GM12878 (cell line): ENCODE measurements at regions not wholly inside any gene's neighbourhood (a gene's known extent, or its start where the extent isn't known, plus 50 kb on each side); places are given as distances from the start of the nearest gene placed in this dataset.

ENCODE experiments used
- ATAC-seq: fragments of 200-7000 bp; cut with Tn5 transposase; 3 replicates; pipeline ENCODE4 v1.9.1; 2020; ENCODE audit warnings: mild to moderate bottlenecking, moderate library complexity
- BruUV-seq: library from RNA; stranded (reverse); fragments of 400-500 nt; replicated peaks from 2 replicates; lab custom pipeline; 2021; lab: Mats Ljungman, UMichigan
- CTCF ChIA-PET: fragments of 300-600 bp; sonication (Branson Sonifier 250); formaldehyde crosslinking; extraction: SDS; loops from one replicate; lab custom pipeline; 2021; ENCODE audit warnings: inconsistent platforms; lab: Yijun Ruan, JAX
- POLR2A ChIA-PET: fragments of 350-600 bp; formaldehyde crosslinking; extraction: SDS; loops from one replicate; lab custom pipeline; 2021; ENCODE audit warnings: inconsistent platforms; lab: Charles Lee
- RAD21 ChIA-PET: fragments of 300-600 bp; sonication (Branson Sonifier 250); formaldehyde crosslinking; loops from one replicate; lab custom pipeline; 2023; ENCODE audit warnings: antibody characterized with exemption; ENCODE audit not compliant: unreplicated experiment; lab: Charles Lee
- SMC1A ChIA-PET: fragments of 300-600 bp; sonication (Branson Sonifier 250); formaldehyde crosslinking; loops from one replicate; lab custom pipeline; 2023; ENCODE audit not compliant: unreplicated experiment, uncharacterized antibody; lab: Charles Lee
- DNase-seq: peaks from one replicate; pipeline ENCODE4 v3.0.0-alpha.2; 2011; ENCODE audit warnings: low read depth, low spot score
- FAIRE-seq: peaks from 3 replicates; lab custom pipeline; 2011; peaks lifted over from hg19 to GRCh38; lab: Jason Lieb, UNC
- H2AFZ ChIP-seq: 2 replicates; pipeline ENCODE4 v1.6.0; 2011; ENCODE audit warnings: low read depth, low read length, control low read depth; ENCODE audit not compliant: control insufficient read depth
- H3K27ac ChIP-seq: 2 replicates; pipeline ENCODE4 v1.5.1; 2011; ENCODE audit warnings: control low read depth; ENCODE audit not compliant: control insufficient read depth, insufficient read depth
- H3K27me3 ChIP-seq, 2 experiments: replicated peaks in 1 of 2; 2 replicates each; pipeline versions ENCODE4 v1.6.0 to v1.6.1; 2011; ENCODE audit warnings: low read length in 1 of 2; ENCODE audit not compliant: control insufficient read depth in 2 of 2, insufficient read depth in 2 of 2
- H3K36me3 ChIP-seq, 2 experiments: 2 replicates each; pipeline ENCODE4 v1.5.1; 2011; ENCODE audit warnings: low read length in 1 of 2; ENCODE audit not compliant: control insufficient read depth in 2 of 2, insufficient read depth in 2 of 2
- H3K4me1 ChIP-seq: 2 replicates; pipeline ENCODE4 v1.6.1; 2011; ENCODE audit warnings: mild to moderate bottlenecking, low read length, moderate library complexity, mixed read lengths; ENCODE audit not compliant: control insufficient read depth, insufficient read depth
- H3K4me2 ChIP-seq: 2 replicates; pipeline ENCODE4 v1.6.0; 2011; ENCODE audit warnings: control low read depth; ENCODE audit not compliant: control insufficient read depth, insufficient read depth
- H3K4me3 ChIP-seq: fragments of 200-600 bp; sonication (generic); 2 replicates; pipeline ENCODE4 v1.5.1; 2016
- H3K79me2 ChIP-seq: 2 replicates; pipeline ENCODE4 v1.6.0; 2011; ENCODE audit warnings: low read length; ENCODE audit not compliant: control insufficient read depth, insufficient read depth
- H3K9ac ChIP-seq: 2 replicates; pipeline ENCODE4 v1.8.0; 2011; ENCODE audit warnings: low read length, control low read depth, mixed read lengths; ENCODE audit not compliant: control insufficient read depth, insufficient read depth
- H3K9me3 ChIP-seq: replicated peaks from 3 replicates; pipeline ENCODE4 v1.5.1; 2011; ENCODE audit warnings: mild to moderate bottlenecking, low read length; ENCODE audit not compliant: control insufficient read depth, insufficient read depth
- H4K20me1 ChIP-seq: 2 replicates; pipeline ENCODE4 v1.6.0; 2011; ENCODE audit not compliant: control insufficient read depth, insufficient read depth
- BACH1 ChIP-seq: fragments of 450-650 bp; IDR thresholded peaks from 2 replicates; pipeline ENCODE4 v1.6.1; 2017; ENCODE audit warnings: mild to moderate bottlenecking, borderline replicate concordance
- CHD1 ChIP-seq: IDR thresholded peaks from 2 replicates; pipeline ENCODE4 v1.6.1; 2012; ENCODE audit warnings: low read depth, low read length, improper control_type of control experiment
- CREB1 ChIP-seq: IDR thresholded peaks from 2 replicates; pipeline ENCODE4 v1.6.1; 2012; ENCODE audit warnings: low read depth, mild to moderate bottlenecking, inconsistent platforms
- RUNX3 ChIP-seq: IDR thresholded peaks from 2 replicates; pipeline ENCODE4 v1.6.1; 2012; ENCODE audit warnings: low read length, inconsistent platforms
- in situ Hi-C: fragments of 300-500 bp; cut with MboI; formaldehyde crosslinking; loops from 9 replicates; pipeline ENCODE4 v1.14.3; 2018; ENCODE audit warnings: mixed read lengths
- intact Hi-C: fragments of 100-400 bp; cut with micrococcal nuclease; formaldehyde crosslinking; loops from one replicate; pipeline ENCODE4 v1.14.2; 2022; ENCODE audit not compliant: unreplicated experiment
- TF ChIP-seq, protein P1 (sequence below): fragments of 450-650 bp; IDR thresholded peaks from 2 replicates; pipeline ENCODE4 v1.6.1; 2017; ENCODE audit warnings: mild to moderate bottlenecking, low read depth, inconsistent platforms; ENCODE audit not compliant: poor library complexity, severe bottlenecking

DNA sequence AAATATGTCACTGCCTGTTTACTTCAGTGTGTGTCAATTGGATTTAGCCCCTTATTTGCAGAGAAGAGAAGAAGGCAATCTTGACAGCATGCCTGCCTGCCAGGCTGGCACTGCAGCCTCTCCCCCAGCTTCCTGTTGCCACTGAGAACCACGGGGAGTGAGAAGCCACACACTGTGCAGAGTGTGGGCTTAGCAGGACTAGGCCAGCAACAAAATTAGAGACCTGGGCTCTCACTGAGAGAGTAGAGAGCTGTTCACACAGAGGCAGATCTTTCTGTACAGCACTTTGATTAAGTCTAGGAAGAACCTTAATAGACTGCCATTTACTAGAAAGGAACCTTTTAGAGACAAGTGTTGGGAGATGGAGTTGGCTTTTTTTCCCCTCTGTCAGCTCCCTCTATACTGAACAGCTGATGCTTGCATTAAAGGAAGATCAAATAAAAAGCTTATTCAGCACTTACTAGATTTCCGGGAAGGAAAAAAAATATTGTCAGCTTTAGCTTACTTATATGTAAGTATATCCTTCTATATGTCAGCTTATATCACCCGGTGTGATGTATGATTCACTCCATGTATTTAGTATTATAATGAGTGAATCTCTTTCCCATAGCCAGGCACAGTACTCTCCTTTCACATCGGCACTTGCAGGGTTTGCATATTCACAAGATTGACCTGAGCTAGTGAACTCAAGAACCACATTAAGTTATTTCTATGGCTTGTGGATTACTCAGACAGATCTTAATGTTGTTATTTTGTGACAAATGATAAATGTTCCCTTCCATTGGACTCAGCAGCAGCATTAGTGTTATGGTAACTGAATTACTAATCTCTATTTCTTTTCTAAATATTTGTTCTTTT lies 851.0 kb upstream of the EPHA7 start (continued):
- TF ChIP-seq, protein P1, sequence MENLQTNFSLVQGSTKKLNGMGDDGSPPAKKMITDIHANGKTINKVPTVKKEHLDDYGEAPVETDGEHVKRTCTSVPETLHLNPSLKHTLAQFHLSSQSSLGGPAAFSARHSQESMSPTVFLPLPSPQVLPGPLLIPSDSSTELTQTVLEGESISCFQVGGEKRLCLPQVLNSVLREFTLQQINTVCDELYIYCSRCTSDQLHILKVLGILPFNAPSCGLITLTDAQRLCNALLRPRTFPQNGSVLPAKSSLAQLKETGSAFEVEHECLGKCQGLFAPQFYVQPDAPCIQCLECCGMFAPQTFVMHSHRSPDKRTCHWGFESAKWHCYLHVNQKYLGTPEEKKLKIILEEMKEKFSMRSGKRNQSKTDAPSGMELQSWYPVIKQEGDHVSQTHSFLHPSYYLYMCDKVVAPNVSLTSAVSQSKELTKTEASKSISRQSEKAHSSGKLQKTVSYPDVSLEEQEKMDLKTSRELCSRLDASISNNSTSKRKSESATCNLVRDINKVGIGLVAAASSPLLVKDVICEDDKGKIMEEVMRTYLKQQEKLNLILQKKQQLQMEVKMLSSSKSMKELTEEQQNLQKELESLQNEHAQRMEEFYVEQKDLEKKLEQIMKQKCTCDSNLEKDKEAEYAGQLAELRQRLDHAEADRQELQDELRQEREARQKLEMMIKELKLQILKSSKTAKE, result no peak
- no peak for TF ChIP-seq BACH1
- TF ChIP-seq CREB1, result no peak

DNA sequence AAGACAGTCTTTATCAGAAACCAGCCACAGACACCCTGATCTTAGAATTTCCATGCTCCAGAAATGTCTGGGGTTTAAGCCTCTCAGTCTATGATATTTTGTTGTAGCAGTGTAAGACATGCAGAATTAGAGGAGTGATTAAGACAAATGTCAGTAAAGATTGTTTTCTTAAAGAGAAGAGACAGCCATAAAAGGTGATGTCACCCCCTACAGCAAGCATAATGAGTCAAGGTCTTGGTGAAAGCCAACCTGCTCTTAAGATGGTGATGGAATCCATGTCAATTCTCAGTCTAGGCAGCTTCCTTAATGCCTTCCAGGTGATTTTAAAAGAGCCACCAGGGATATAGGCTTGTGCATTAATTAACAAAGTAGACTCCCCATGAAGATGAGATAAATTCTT lies 849.9 kb upstream of the EPHA7 start:
- no peak overlapping the region for H2AFZ ChIP-seq
- BruUV-seq, result no TSS peak
- intact Hi-C loops (no loop called here), in situ Hi-C loops (no loop called here)
- no peaks in the 10 kb centered on the region for H3K27me3 ChIP-seq
- ChIA-PET SMC1A (no interaction called here), RAD21 (no interaction called here), POLR2A (no interaction called here), CTCF (no interaction called here)
- no peak for DNase-seq
- H3K9me3 ChIP-seq, result no peaks in the 10 kb centered on the region
- H3K4me2 ChIP-seq, result no peak overlapping the region
- no peak for FAIRE-seq
- no peaks in the 10 kb centered on the region for H4K20me1 ChIP-seq
- H3K4me1 ChIP-seq, result no peaks in the 10 kb centered on the region
- no peak overlapping the region for H3K27ac ChIP-seq
- TF ChIP-seq CHD1, result no peak
- TF ChIP-seq BACH1, result no peak
- no peak for TF ChIP-seq RUNX3
- TF ChIP-seq, all 136 proteins: peak for 0
- H3K79me2 ChIP-seq, result no peaks in the 10 kb centered on the region
- no peak overlapping the region for H3K9ac ChIP-seq
- no peaks in the 10 kb centered on the region for H3K36me3 ChIP-seq
- ATAC-seq, result no peak
- H3K4me3 ChIP-seq, result no peak overlapping the region
